Thyroid gland (tissue), 4 donors: ENCODE measurements at regions not wholly inside any gene's neighbourhood (a gene's known extent, or its start where the extent isn't known, plus 50 kb on each side); places are given as distances from the start of the nearest gene placed in this dataset.

Experiments
- CTCF ChIP-seq, 6 experiments: fragments of 200-600 bp in 3 of 6; fragments of 450-650 bp in 3 of 6; sonication (generic) in 3 of 6; IDR thresholded peaks; one replicate each; pipeline ENCODE4 v1.5.1; 2016 to 2019; ENCODE audit warnings: antibody characterized with exemption in 6 of 6, mild to moderate bottlenecking in 2 of 6, inconsistent platforms in 1 of 6, moderate library complexity in 1 of 6
- POLR2A ChIP-seq, 2 donors: fragments of 450-650 bp; IDR thresholded peaks; one replicate each; pipeline ENCODE4 v1.6.1; 2017; ENCODE audit warnings: antibody characterized with exemption in 2 of 2, mild to moderate bottlenecking in 2 of 2, moderate library complexity in 1 of 2

GRCh38 chr4:126182786-126183185 lies 868.0 kb downstream of the FAT4 start:
- no peak for TF ChIP-seq CTCF (IDR thresholded peaks at IDR 0.05)
- TF ChIP-seq POLR2A (IDR thresholded peaks at IDR 0.05) = no peak
